ENCODE measurements at regions not wholly inside any gene's neighbourhood (a gene's known extent, or its start where the extent isn't known, plus 50 kb on each side); places are given as distances from the start of the nearest gene placed in this dataset.
A peak's percentile ranks its signal among the peaks of the same experiment; 100 is the strongest.

GRCh38 chr2:13020469-13020868 lies 303.7 kb downstream of the TRIB2 start:
- Histone ChIP-seq H3K27ac (ENCODE audit: extremely low read depth, low read depth, low read length) (no peak overlapping the region), H3K4me1 (replicated peaks in 1 of 2; ENCODE audit: control insufficient read depth in 2 of 2, insufficient read depth in 2 of 2, low read length in 2 of 2) (peaks cover 4 to 25% of the 10 kb centered on the region in 2 experiments; a peak in 4 of 5 replicates), H4K20me1 (replicated peaks; ENCODE audit: control insufficient read depth, insufficient read depth, low read length) (no peaks in the 10 kb centered on the region), H3K9ac (ENCODE audit: insufficient read depth in 1 of 2, low read depth in 2 of 2, low read length in 2 of 2) (no peak overlapping the region), H3K4me2 (ENCODE audit: insufficient read depth, low read length) (peak overlapping the region; percentile 43; the same call in 1 of the 2 replicates), H2AFZ (ENCODE audit: low read depth, low read length) (no peak overlapping the region), H3K36me3 (ENCODE audit: control insufficient read depth, insufficient read depth, low read length) (no peaks in the 10 kb centered on the region), H3K27me3 (ENCODE audit: control insufficient read depth in 2 of 2, insufficient read depth in 2 of 2, low read length in 2 of 2) (no peaks in the 10 kb centered on the region), H3K9me3 (replicated peaks; ENCODE audit: control insufficient read depth, insufficient read depth, low read depth, low read length) (no peaks in the 10 kb centered on the region), H3K4me3 (no peak overlapping the region), H3K9me1 (ENCODE audit: control insufficient read depth, insufficient read depth, low read length) (no peaks in the 10 kb centered on the region), H3K79me2 (ENCODE audit: control insufficient read depth, insufficient read depth, low read length) (no peaks in the 10 kb centered on the region)
- POLR2A ChIA-PET, result no interaction called here
- CTCF ChIA-PET (ENCODE audit: low intra/inter-chr PET ratio), result no interaction called here
- intact Hi-C loops (cut with micrococcal nuclease) (no loop called here), in situ Hi-C loops (cut with MboI) (loop anchor here (25.0 kb wide), 1 partner anchor 283 kb away; no protein-coding TSS in a partner anchor)
- peak in 2 of 4 experiments; percentile 36 to 53 for DNase-seq (ENCODE audit: extremely low read depth in 1 of 4, low spot score in 3 of 4)
- FAIRE-seq, result peak; percentile 65
- WGBS (ENCODE audit: insufficient coverage, low coverage, missing lambda C conversion rate), result 4% methylated on average over 3 of the region's 3 CpGs
- BruUV-seq (replicated peaks), result no TSS peak
- ATAC-seq, result peak; percentile 84
- TF ChIP-seq, protein P1, sequence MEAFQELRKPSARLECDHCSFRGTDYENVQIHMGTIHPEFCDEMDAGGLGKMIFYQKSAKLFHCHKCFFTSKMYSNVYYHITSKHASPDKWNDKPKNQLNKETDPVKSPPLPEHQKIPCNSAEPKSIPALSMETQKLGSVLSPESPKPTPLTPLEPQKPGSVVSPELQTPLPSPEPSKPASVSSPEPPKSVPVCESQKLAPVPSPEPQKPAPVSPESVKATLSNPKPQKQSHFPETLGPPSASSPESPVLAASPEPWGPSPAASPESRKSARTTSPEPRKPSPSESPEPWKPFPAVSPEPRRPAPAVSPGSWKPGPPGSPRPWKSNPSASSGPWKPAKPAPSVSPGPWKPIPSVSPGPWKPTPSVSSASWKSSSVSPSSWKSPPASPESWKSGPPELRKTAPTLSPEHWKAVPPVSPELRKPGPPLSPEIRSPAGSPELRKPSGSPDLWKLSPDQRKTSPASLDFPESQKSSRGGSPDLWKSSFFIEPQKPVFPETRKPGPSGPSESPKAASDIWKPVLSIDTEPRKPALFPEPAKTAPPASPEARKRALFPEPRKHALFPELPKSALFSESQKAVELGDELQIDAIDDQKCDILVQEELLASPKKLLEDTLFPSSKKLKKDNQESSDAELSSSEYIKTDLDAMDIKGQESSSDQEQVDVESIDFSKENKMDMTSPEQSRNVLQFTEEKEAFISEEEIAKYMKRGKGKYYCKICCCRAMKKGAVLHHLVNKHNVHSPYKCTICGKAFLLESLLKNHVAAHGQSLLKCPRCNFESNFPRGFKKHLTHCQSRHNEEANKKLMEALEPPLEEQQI (IDR thresholded peaks at IDR 0.05), result no peak
- TF ChIP-seq ELK3 (CRISPR knock-in tag; IDR thresholded peaks at IDR 0.05), result no peak
- TF ChIP-seq SREBF2 (CRISPR knock-in tag; IDR thresholded peaks at IDR 0.05), result no peak
- TF ChIP-seq CBFA2T3 (IDR thresholded peaks at IDR 0.05), result peak; percentile 90
- peak; percentile 45; the same call in 1 of the 2 replicates for TF ChIP-seq CTBP1 (IDR thresholded peaks at IDR 0.05; ENCODE audit: borderline replicate concordance)
- TF ChIP-seq LARP7 (IDR thresholded peaks at IDR 0.05), result no peak
- no peak for TF ChIP-seq ZBTB12 (CRISPR knock-in tag; IDR thresholded peaks at IDR 0.05)
- TF ChIP-seq FOXA1 (IDR thresholded peaks at IDR 0.05; ENCODE audit: borderline replicate concordance), result no peak
- TF ChIP-seq ZBTB5 (IDR thresholded peaks at IDR 0.05), result no peak
- no peak for TF ChIP-seq PTTG1 (tag; IDR thresholded peaks at IDR 0.05; ENCODE audit: low read depth)
- no peak for TF ChIP-seq CBX2 (IDR thresholded peaks at IDR 0.05; ENCODE audit: insufficient read depth, low read length, poor library complexity, severe bottlenecking)
- TF ChIP-seq, protein P2, sequence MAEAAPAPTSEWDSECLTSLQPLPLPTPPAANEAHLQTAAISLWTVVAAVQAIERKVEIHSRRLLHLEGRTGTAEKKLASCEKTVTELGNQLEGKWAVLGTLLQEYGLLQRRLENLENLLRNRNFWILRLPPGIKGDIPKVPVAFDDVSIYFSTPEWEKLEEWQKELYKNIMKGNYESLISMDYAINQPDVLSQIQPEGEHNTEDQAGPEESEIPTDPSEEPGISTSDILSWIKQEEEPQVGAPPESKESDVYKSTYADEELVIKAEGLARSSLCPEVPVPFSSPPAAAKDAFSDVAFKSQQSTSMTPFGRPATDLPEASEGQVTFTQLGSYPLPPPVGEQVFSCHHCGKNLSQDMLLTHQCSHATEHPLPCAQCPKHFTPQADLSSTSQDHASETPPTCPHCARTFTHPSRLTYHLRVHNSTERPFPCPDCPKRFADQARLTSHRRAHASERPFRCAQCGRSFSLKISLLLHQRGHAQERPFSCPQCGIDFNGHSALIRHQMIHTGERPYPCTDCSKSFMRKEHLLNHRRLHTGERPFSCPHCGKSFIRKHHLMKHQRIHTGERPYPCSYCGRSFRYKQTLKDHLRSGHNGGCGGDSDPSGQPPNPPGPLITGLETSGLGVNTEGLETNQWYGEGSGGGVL (CRISPR knock-in tag; IDR thresholded peaks at IDR 0.05), result no peak
- TF ChIP-seq, protein P3, sequence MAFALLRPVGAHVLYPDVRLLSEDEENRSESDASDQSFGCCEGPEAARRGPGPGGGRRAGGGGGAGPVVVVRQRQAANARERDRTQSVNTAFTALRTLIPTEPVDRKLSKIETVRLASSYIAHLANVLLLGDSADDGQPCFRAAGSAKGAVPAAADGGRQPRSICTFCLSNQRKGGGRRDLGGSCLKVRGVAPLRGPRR (CRISPR knock-in tag; IDR thresholded peaks at IDR 0.05), result no peak
- peak; percentile 80 for TF ChIP-seq DPF2 (IDR thresholded peaks at IDR 0.05)
- no peak for TF ChIP-seq ZNF695 (CRISPR knock-in tag; IDR thresholded peaks at IDR 0.05)
- TF ChIP-seq SMARCE1 (IDR thresholded peaks at IDR 0.05), result peak; percentile 64; the same call in 1 of the 2 replicates
